ENCODE measurements at regions not wholly inside any gene's neighbourhood (a gene's known extent, or its start where the extent isn't known, plus 50 kb on each side); places are given as distances from the start of the nearest gene placed in this dataset.

DNA sequence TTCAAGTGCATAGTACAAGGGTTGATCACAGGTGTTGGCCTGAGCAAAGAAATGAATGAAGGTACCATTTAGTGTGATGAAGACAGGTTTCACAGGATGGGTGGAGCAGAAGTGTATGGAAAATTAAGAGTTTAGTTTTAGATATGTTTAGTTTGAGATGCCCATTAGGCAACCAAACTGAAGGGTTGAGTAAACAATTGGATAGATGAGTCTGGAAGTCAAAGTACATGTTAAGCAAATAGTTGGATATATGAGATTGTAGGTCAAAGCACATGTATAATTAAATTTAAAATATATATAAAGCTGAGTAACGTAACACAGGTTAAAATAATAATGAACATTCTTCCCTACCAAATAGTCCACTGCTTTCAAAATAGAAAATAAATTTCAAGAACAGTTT is 237.1 kb upstream of the PCSK5 start:
- CTCF ChIA-PET = no interaction called here
- in situ Hi-C loops (cut with HindIII; ENCODE audit: low pct_unique_long_range_greater_than_20kb, low sequenced_read_pairs) = no loop called here

DNA sequence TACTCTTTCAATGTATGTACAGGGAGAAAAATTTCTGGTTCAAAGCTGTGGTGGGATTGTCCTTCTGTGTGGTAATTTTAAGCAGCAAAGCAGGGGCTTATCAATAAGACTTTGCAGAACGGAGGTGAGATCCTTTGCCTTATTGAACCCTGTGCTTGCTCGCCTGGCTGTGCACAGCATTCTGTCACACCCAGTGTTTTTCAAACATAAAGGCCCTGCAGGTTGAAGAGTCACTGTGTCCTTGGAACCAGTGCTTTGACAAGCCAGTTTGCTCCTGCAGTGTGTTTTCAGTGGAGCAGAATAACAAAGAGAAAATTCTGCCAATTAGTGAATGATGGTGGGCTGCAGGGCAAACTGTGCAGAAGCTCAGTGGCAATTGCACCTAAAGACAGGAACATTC is 236.7 kb upstream of the PCSK5 start:
- ATAC-seq = no peak
- no TSS peak for BruUV-seq (replicated peaks)
- POLR2A ChIA-PET = no interaction called here

More for the DNA sequence above, 237.1 kb upstream of the PCSK5 start:
- POLR2A ChIA-PET = no interaction called here
- no peak overlapping the region for H3K4me3 ChIP-seq (ENCODE audit: low read depth in 2 of 2, low read length in 2 of 2)
- H3K27ac ChIP-seq (ENCODE audit: low read length) = no peak overlapping the region
- no TSS peak for BruUV-seq (replicated peaks)
- H3K36me3 ChIP-seq (ENCODE audit: control insufficient read depth, insufficient read depth, low read length) = no peaks in the 10 kb centered on the region
- DNase-seq (ENCODE audit: low read depth, low spot score) (no peak), ATAC-seq (no peak)
- intact Hi-C loops (cut with micrococcal nuclease; ENCODE audit: unreplicated experiment) = no loop called here
- no peaks in the 10 kb centered on the region for H3K4me1 ChIP-seq (ENCODE audit: control insufficient read depth, insufficient read depth, low read length)
- H3K9me3 ChIP-seq (ENCODE audit: control insufficient read depth, insufficient read depth, low read depth, low read length) = no peaks in the 10 kb centered on the region
- no peaks in the 10 kb centered on the region for H3K27me3 ChIP-seq (ENCODE audit: control insufficient read depth, insufficient read depth, low read length)
- TF ChIP-seq POLR2AphosphoS5 (IDR thresholded peaks at IDR 0.05; ENCODE audit: low read depth, low read length) (no peak), TCF7L2 (IDR thresholded peaks at IDR 0.05; ENCODE audit: low read depth, low read length) (no peak), SIN3A (IDR thresholded peaks at IDR 0.05; ENCODE audit: borderline replicate concordance, insufficient read depth, low read depth, low read length) (no peak)
- TF ChIP-seq, protein P1, sequence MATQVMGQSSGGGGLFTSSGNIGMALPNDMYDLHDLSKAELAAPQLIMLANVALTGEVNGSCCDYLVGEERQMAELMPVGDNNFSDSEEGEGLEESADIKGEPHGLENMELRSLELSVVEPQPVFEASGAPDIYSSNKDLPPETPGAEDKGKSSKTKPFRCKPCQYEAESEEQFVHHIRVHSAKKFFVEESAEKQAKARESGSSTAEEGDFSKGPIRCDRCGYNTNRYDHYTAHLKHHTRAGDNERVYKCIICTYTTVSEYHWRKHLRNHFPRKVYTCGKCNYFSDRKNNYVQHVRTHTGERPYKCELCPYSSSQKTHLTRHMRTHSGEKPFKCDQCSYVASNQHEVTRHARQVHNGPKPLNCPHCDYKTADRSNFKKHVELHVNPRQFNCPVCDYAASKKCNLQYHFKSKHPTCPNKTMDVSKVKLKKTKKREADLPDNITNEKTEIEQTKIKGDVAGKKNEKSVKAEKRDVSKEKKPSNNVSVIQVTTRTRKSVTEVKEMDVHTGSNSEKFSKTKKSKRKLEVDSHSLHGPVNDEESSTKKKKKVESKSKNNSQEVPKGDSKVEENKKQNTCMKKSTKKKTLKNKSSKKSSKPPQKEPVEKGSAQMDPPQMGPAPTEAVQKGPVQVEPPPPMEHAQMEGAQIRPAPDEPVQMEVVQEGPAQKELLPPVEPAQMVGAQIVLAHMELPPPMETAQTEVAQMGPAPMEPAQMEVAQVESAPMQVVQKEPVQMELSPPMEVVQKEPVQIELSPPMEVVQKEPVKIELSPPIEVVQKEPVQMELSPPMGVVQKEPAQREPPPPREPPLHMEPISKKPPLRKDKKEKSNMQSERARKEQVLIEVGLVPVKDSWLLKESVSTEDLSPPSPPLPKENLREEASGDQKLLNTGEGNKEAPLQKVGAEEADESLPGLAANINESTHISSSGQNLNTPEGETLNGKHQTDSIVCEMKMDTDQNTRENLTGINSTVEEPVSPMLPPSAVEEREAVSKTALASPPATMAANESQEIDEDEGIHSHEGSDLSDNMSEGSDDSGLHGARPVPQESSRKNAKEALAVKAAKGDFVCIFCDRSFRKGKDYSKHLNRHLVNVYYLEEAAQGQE (IDR thresholded peaks at IDR 0.05; ENCODE audit: insufficient read depth in 1 of 2, low read depth in 2 of 2, low read length in 1 of 2) = no peak
- TF ChIP-seq, protein P2, sequence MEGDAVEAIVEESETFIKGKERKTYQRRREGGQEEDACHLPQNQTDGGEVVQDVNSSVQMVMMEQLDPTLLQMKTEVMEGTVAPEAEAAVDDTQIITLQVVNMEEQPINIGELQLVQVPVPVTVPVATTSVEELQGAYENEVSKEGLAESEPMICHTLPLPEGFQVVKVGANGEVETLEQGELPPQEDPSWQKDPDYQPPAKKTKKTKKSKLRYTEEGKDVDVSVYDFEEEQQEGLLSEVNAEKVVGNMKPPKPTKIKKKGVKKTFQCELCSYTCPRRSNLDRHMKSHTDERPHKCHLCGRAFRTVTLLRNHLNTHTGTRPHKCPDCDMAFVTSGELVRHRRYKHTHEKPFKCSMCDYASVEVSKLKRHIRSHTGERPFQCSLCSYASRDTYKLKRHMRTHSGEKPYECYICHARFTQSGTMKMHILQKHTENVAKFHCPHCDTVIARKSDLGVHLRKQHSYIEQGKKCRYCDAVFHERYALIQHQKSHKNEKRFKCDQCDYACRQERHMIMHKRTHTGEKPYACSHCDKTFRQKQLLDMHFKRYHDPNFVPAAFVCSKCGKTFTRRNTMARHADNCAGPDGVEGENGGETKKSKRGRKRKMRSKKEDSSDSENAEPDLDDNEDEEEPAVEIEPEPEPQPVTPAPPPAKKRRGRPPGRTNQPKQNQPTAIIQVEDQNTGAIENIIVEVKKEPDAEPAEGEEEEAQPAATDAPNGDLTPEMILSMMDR (IDR thresholded peaks at IDR 0.05) = no peak

More for the DNA sequence above, 236.7 kb upstream of the PCSK5 start:
- no peaks in the 10 kb centered on the region for H3K36me3 ChIP-seq (ENCODE audit: control insufficient read depth, insufficient read depth, low read length)
- intact Hi-C loops (cut with micrococcal nuclease; ENCODE audit: unreplicated experiment) = no loop called here
- CTCF ChIA-PET = no interaction called here
- no peaks in the 10 kb centered on the region for H3K9me3 ChIP-seq (ENCODE audit: control insufficient read depth, insufficient read depth, low read depth, low read length)
- H3K27me3 ChIP-seq (ENCODE audit: control insufficient read depth, insufficient read depth, low read length) = no peaks in the 10 kb centered on the region
- no peak overlapping the region for H3K4me3 ChIP-seq (ENCODE audit: low read depth in 2 of 2, low read length in 2 of 2)
- TF ChIP-seq POLR2AphosphoS5 (IDR thresholded peaks at IDR 0.05; ENCODE audit: low read depth, low read length) (no peak), TCF7L2 (IDR thresholded peaks at IDR 0.05; ENCODE audit: low read depth, low read length) (no peak), SIN3A (IDR thresholded peaks at IDR 0.05; ENCODE audit: borderline replicate concordance, insufficient read depth, low read depth, low read length) (no peak)
- TF ChIP-seq, protein P2 (IDR thresholded peaks at IDR 0.05) = no peak
- TF ChIP-seq, protein P1 (IDR thresholded peaks at IDR 0.05; ENCODE audit: insufficient read depth in 1 of 2, low read depth in 2 of 2, low read length in 1 of 2) = no peak
- in situ Hi-C loops (cut with HindIII; ENCODE audit: low pct_unique_long_range_greater_than_20kb, low sequenced_read_pairs) = no loop called here
- H3K4me1 ChIP-seq (ENCODE audit: control insufficient read depth, insufficient read depth, low read length) = no peaks in the 10 kb centered on the region
- no peak overlapping the region for H3K27ac ChIP-seq (ENCODE audit: low read length)
- no peak for DNase-seq (ENCODE audit: low read depth, low spot score)
